NCI-H446 (cell line): ENCODE measurements at regions not wholly inside any gene's neighbourhood (a gene's known extent, or its start where the extent isn't known, plus 50 kb on each side); places are given as distances from the start of the nearest gene placed in this dataset.
"Not testable (repeated sequence)": the region's sequence is repeated elsewhere in the genome, so short reads cannot be mapped to it uniquely, and the experiment has no call there.

Source experiments
- DNase-seq, 2 experiments: peaks; one replicate each; lab custom pipeline; 2025; lab: John Stamatoyannopoulos, UW

DNA sequence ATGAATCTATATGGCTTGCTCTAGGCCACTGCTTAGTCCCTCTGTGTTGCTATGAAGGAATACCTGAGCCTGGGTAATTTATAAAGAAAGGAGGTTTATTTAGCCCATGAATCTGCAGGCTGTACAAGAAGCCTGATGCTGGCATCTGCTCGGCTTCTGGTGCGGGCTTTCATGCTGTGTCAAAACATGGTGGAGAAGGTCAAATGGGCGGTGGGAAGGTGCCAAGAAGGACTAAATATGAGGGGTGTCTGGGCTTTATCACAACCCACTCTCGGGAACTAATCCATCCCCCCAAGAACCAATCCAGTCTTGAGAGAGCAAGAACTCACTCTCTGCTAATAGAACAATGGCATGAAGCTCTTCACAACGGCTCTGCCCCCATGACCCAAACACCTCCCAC is 481.6 kb downstream of the EIPR1 start:
- DNase-seq, result no peak

DNA sequence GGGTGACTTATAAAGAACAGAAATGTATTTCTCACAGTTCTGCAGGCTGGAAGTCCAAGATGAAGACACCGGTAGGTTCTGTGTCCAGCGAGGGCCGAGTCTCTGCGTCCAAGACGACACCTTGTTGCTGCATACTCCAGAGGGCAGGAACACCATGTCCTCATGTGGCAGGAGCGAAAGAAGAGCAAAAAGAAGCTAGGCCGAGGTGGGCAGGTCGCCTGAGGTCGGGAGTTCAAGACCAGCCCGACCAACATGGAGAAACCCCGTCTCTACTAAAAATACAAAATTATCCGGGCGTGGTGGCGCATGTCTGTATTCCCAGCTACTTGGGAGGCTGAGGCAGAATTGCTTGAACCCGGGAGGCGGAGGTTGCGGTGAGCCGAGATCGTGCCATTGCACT is 483.6 kb downstream of the EIPR1 start:
- not testable (repeated sequence) for DNase-seq

DNA sequence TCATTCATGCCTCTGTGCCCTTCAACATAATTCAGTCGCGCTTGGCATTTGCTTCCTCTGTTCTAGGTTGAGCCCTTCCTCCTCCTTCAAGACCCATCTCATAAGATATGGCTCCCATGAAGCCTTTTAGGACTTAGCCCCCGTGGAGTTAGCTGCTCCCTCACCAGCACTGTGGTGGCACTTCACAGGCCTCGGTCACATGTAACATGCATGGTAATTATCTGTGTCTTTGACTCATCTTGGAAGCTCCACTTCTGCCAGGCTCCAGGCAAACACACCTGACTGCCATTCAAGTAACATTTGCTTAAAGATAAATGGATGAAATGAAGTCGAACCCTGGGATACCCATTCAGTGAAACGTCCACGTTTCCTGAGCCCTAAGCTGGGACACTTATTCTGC is 484.7 kb downstream of the EIPR1 start:
- no peak for DNase-seq

DNA sequence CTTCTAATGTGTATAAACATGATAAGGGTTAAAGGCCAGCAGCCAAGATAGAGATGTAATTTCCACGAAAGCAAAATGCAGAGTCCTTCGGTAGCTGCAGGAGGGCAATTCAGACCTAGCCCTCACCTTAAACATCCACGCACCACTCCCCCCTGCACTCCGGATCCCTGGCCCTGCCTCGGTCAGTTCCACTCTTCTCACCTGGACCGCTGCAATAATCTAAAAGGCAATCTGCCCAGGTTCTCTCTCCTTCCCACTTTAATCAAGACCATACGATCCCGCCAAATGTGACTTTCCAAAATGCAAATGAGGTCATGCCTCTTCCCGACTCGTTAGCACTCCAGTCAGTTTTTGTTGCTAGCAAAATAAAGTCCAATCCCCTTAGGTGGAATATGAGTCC is 485.2 kb downstream of the EIPR1 start:
- no peak for DNase-seq

DNA sequence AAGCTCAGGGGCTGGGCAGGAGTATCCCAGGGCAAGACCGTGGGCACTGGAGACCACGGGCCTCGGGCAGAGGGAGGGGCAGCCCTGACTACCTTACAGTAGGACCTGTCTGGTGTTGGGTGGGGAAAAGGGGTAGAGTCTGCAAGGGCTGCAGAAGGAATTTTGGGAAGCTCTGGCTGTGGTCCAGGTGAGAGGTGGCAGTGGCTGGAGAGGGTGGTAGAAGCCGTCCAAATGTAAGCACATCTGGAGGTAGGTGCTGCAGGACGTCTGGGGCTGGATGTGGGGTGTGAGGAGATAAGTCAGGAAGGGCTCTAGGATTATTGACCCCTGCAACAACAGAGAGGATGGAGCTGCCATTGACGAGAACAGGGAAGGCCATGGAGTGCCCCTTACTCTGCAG is 486.7 kb downstream of the EIPR1 start:
- no peak for DNase-seq

DNA sequence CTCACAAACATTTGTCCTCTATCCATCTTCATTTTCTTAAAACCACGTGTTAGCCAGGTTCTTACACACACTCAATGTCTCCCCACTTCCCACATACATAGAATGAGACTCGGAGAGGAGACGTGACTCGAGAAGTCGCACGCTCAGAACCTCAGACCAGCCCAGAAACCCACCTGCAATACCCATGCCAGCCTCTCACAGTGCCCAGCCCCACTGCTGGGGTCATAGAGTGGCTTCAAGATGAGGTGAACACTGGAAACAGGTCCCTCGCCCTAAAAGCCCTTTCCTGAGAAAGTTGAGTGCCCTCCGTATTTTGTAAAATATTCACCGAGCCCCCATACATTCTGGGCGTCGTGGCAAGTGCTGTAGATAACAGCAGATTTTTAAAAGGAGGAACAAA is 487.4 kb downstream of the EIPR1 start:
- DNase-seq, result no peak

DNA sequence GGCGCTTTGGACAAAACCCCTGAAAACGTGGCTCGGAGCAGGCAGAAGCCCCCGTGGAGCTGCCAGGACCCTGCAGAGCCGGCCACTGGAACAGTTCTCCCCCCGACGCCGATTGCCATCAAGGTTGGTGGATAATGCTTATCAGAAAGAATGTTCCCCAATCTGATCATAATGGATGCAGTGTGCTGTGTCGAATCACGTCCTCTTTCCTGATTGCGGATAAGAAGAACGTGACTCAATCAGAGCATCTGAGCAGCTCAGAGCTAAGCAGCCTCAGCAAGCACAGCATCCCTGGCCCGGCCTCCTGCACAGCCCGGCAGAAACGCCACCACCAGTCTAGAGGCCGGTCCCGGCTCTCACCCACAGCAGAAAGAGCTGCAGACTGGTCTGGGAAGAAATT is 488.0 kb downstream of the EIPR1 start:
- no peak for DNase-seq

DNA sequence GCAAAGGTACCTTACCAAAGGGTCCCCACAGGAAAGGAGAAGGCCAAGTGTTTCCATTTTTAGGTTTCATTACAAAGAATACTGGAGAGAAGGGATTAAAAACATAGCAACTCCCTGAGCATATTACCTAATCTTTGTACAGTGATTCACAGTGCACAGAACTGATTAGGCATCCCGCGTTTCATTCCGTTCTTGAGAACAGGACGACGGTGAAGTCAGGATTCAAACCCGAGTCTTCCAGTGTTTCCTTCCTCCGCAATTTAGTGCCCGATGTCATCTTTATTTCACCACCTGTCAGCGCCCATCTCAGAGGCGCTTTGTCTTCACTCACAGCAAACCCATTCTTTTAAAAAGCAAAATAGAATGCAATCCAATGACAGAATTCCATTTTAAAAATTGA is 488.5 kb downstream of the EIPR1 start:
- DNase-seq, result no peak

DNA sequence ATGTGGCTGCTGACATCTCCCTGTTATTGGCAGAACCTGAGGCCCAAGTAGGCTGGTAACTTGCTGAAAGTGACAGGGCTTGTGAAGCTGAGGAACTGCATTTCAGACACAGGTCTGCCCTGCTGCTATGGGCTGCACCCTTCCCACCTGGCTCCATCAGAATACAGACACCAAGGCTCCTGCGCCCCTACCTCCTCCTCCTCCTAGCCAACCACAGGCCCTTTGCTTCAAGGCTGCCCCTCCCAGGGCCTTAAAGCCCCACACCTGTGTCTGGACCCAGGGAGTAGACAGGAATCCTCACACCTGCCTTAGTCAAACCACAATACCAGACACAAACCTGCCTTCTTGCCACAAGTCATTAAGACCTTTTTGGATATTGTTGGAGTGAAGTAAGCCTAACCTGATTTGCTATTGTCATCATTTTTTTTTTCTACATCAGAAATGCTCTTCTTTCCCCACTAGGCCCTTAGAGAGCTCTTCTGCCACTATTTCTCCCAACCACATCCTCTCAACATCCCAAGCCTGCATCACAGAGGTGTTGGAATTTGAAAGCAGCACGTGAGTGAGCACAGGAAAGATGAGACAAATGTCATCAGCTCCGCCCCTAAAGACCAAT is 489.7 kb downstream of the EIPR1 start:
- no peak for DNase-seq

DNA sequence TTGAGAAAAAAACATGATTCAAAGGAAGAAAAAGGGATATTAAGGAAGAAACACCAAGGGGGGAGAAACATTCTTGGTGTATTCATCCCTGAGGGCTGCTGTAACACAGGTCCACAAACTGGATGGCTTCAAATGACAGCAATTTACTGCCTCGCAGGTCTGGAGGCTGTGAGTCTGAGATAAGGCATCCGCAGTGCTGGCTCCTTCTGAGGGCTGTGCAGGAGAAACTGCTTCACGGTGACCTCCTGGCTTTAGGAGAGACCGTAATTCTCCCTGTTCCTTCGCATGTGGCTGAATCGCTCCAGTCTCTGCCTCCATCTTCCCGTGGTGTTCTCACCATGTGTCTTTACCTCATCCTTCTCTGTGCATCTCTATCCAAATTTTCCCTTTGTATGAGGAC is 490.7 kb downstream of the EIPR1 start:
- DNase-seq, result no peak

DNA sequence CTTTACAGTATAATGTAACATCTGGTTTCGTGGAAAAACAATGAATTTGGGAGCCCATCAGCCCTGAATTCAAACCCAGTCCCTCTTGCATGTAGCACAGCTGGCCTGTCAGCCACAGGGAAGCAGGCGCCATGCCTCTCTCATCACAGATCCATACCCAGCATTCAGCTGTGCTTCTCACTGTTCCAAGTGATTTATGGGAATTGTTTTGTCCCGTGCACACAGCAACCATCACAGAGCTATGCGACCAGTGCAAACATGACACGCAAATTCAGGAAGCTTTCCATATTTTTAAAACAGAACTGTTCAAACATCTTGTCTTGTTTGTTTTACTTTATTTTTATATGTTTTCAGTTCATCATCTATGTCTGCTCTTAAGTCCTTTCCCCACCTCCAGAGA is 496.1 kb downstream of the EIPR1 start:
- no peak for DNase-seq

DNA sequence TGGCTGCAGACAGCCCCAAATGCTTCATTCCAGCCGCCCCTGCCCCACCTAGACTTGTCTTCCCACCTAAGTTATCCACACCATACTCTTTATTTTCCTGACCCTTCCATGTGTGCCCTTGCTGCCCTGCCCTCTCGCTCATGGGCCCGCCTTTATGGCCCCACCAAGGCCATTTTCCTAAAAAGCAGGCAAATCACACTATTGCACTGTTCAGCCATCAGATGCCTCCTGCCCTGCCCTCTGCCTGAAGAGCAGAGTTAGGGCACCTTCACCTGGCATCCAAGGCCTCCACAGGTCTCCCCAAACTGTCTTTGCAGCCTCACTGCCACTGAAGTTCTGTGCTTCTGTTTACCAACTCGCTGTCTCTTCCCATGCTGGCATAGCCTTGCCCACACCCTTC is 496.7 kb downstream of the EIPR1 start:
- DNase-seq, result no peak

DNA sequence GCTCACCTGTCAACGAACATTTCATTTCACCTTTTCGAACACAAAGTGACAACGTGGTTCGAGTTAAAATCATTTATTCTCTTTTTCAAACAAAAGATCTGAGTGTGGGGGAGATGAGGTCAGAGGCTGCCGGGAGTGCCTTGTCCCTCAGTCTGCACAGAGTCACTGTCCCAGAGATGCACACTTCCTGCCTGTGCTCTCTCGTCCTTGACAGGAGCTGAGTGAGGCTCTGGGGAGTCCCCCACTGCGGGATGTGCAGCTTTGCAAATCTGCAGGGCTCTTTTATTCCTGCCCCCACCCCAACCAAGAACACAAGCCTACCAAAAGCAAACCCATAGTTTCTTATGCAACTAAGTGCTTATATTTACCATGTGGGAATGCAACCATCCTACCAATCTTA is 497.8 kb downstream of the EIPR1 start:
- no peak for DNase-seq

DNA sequence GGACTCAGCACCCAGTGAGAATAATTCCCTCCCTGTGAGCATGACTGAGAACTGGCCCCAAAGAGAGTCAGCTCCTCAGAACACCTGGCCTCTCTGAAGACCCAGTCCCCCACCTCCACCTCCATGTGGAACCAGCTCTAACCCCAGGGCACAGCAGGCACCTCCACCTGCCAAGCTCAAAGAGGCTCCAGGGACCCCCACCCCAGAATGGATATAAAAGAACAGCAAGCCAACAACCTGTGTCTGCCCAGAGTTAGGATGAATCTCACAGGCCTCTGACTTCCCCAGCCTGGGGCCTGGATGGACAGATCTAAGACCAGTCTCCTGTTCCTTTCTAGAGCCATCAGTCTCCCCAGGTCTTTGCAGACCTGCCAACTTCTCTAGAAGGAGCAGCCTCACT is 498.5 kb downstream of the EIPR1 start:
- no peak for DNase-seq

DNA sequence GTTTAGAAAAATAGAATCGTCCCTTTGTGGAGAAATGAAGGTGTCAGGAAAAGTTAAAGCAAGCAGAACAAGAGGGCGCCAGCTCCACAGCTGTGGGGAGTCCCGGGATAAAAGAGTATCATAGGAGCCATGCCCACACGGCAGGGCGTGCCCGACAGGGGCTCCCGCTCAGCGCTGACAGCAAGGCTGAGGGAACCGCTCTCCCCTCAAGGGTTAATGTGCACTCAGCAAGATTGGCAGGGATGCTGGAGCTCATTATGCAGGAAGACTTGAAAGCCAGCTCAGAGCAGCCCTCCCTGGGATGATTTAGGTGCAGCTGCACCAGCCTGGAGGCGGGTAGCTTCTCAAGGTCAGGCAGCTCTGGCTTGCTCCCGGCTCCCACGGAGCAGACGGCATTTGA is 500.2 kb downstream of the EIPR1 start:
- no peak for DNase-seq

DNA sequence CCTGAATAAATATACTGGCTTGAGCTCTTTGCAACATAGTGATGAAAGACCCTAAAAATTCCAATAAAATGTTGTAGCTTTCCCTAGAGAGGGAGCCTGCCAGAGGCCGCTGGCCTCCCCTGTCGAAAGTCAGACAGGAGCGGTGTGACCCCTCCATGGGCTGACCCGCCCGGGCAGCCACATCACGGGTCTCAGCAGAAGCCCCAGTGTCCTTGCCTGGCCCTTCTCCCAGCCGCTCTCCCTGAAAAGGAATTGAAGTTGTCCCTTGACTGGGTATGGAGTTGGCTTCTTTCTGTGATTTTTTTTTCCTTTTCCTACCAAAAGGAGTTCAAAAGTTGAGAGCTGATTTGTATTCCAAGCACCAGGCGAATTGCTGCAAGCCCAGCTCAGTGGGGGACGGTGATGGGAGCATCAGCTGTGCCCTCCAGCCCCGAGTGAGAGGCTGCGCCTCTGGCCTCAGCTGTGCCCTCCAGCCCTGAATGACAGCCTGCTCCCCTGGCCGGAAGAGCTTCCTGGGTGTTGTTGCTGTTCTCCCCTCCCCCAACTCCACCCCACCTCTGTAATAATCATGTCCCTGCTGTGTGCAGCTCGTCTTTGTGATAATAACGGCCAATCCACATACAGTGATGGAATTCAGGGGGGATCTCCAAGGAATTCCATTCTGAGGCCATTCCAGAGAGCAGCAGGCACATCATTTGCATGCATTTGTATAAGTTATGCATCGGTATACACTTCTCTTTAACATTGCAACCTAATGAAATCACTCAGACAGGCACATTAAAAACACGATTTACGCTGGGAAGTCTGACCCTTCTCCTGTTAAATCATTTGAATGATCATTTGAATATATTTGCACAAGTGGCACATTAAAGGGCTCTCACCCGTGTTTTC is 501.0 kb downstream of the EIPR1 start:
- no peak for DNase-seq

DNA sequence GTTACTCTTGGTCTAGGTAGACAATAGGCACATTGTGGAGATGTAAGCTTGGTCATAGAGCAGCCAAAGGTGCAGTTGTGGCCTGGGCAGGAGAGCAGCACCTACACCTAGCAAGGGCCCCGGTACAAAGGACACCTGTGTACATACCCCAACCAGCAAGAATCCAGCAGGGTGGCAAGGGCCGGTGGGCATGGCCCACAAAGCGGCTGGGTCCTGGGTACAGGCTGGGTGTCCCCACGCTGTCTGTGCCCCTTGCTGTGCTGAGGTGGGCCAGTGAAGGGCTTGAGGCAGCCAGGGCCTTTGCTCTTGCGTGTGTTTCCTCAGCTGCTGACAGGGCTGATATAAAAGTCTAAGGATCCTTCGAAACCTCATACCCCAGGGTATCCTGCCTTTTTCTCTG is 501.8 kb downstream of the EIPR1 start:
- DNase-seq, result no peak

DNA sequence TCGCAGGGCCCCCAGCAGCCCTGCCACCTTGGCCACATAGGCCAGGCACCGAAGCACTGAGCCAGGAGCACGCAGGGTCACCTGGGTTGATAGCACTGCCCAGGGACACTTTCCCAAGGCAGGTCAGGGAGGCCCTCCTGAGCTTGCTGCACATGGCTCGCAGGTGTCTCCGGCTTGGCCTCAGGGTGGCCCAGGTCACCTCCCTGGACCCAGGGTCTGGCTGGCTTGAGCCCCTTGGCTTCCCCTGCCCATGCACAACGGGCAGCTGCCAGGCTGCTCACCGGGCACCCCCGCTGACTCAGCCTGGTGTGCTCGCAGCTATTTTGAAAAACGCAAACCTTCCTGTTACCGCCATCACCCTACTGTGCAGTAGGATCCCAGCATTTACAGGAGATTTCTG is 502.3 kb downstream of the EIPR1 start:
- no peak for DNase-seq

DNA sequence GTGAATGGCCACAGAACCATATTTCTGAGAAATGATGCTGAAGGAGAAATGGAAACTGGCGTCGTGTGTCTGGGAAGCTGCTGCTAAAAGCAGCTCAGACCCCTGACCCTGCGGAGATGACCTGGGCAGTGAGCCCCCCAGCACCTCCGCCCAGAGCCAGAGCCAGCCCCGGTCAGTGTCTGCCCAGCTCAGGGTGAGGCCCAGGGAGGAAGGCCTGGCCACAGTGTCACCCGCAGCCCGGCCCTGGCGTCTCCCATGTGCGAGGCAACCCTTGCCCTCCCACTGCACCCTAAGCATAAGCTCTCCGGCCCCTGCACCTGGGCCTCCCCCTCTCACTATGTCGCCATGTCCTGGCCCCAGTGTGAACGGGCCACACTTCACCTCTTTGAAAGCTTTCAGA is 502.8 kb downstream of the EIPR1 start:
- no peak for DNase-seq

DNA sequence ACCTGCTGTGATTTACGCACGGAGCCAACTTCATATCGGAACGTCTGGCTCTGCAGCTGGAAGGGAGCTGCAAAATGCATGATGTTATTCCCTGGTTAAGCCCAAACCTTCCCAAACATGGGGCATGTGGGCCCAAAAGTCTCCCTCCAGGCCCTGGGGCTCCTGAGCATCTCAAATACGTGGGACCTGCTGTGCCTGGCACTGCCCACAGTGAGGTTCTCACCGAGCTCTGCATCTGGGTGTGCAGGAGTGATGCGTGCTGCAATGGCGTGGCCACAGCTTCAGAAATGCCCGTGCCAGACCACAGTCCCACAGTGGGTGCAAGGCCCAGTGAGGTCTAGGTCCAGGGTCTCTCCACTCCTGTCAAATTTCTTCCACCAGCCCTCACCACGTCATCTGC is 503.3 kb downstream of the EIPR1 start:
- no peak for DNase-seq

DNA sequence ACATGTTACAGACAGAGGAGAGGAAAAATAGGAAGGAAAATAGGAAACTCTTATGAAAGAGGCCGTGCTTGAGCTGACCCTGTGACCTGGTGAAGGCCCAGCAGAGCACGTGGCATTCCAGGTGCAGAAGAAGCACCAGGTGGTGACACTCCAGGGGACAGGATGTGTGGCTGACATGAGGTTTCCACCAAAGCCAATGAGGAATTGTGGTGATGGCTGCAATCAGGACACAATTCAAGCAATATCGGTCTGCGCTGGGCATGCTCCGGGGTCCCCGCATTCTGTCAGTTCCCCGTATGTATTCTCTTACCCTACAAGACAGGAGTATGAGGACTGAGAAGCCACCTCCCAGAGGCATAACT is 504.2 kb downstream of the EIPR1 start:
- no peak for DNase-seq

DNA sequence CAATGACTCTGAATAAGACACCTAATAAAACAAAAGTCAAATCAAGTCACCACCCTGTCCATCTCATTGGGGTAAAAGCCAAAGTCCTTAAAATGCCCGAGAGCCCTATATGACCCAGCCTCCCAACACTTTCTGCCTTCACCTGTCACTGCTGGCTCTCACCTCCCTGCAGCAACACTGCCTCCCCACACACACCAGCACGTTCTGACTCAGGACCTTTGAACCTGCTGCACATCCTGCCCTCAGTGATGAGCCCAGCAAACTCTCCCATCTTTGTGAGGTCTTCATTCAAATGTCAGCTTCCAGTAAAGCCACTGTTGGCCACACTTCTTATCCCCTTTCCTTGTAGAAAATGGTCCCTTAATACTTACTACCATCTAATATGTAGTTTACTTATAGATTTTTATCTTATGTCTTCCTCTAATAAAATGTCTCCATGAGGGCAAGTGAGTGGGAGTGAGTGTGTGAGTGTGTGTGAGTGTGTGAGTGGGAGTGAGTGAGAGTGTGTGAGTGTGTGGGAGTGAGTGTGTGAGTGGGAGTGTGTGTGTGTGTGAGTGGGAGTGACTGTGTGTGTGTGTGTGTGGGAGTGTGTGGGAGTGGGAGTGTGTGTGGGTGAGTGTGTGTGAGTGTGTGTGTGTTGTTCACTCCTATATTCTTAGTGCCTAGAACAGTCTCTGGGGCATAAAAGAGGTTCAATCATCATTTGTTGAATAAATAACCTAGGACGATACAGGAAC is 504.7 kb downstream of the EIPR1 start:
- DNase-seq, result no peak

DNA sequence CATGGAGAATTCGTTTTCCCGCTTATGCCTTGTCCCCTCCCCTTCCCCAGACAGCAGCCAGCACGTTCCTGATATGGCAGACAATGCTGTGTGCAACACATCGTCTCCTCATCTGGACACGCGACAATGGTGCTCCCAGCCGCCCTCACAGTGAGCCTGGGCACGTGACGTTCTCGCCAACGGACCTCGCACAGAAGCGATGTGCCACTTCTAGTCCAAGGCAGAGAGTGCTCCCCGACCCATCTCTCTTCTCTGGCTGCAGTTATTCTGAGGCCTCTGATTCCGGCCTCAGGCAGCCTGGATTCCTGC is 505.4 kb downstream of the EIPR1 start:
- no peak for DNase-seq
